Chondrocyte (in vitro differentiated cells): ENCODE measurements at regions not wholly inside any gene's neighbourhood (a gene's known extent, or its start where the extent isn't known, plus 50 kb on each side); places are given as distances from the start of the nearest gene placed in this dataset.

Experiments
- DNase-seq: peaks from one replicate; pipeline ENCODE4 v3.0.0; 2021; ENCODE audit warnings: mixed read lengths, low spot score
- H3K27ac Mint-ChIP-seq: one replicate; pipeline ENCODE4 v1.8.0; 2021; ENCODE audit warnings: mild to moderate bottlenecking, moderate library complexity, mixed read lengths; ENCODE audit not compliant: unreplicated experiment
- H3K27me3 Mint-ChIP-seq: 2 replicates; pipeline ENCODE4 v1.8.0; 2021; ENCODE audit warnings: low read depth, mixed read lengths
- H3K36me3 Mint-ChIP-seq: 2 replicates; pipeline ENCODE4 v1.8.0; 2021; ENCODE audit warnings: low read depth, mixed read lengths
- H3K4me1 Mint-ChIP-seq: 2 replicates; pipeline ENCODE4 v1.8.0; 2021; ENCODE audit warnings: low read depth, mild to moderate bottlenecking, mixed read lengths
- H3K4me3 Mint-ChIP-seq: one replicate; pipeline ENCODE4 v1.8.0; 2021; ENCODE audit warnings: mild to moderate bottlenecking, moderate library complexity, mixed read lengths; ENCODE audit not compliant: unreplicated experiment
- H3K9me3 Mint-ChIP-seq: 2 replicates; pipeline ENCODE4 v1.8.0; 2021; ENCODE audit warnings: low read depth, mixed read lengths
- TF ChIP-seq, protein P1 (sequence below): fragments of 200-600 bp; sonication (generic); IDR thresholded peaks from 2 replicates; pipeline ENCODE4 v1.5.0; 2021; ENCODE audit warnings: antibody characterized with exemption, mild to moderate bottlenecking, moderate library complexity

DNA sequence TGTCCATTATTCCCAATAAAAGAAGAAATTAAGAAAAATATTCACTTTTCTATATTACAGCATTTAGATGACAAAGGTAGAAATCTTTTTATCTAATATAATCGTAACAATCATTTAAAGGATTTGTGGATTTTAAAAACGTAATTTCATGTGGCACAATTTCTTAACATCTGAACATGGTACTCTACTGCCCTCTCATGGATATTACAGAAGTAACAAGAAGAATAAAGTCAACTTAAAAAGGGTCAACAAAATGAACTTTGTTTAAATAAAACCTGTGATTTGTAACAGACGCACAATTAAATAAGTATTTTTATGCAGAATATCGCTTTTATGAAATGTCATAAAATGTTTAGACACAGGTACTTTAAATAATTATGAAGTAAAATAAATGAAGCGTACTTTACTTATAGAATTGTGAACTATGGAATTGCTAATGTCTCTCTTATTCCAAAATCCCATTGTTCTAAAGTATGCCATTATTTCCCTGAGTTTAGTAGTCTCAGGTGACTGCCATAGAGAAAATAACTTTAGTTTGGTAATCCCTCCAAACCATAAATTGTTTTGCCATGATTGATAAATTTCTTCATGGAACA, 366.8 kb upstream of the ZNF385D start:
- Mint-ChIP-seq H3K27ac (no peak overlapping the region), H3K36me3 (peaks cover 2% of the 10 kb centered on the region), H3K4me1 (peaks cover 7% of the 10 kb centered on the region), H3K9me3 (no peaks in the 10 kb centered on the region), H3K4me3 (no peak overlapping the region), H3K27me3 (peaks cover 30% of the 10 kb centered on the region)
- DNase-seq: no peak
- TF ChIP-seq, protein P1, sequence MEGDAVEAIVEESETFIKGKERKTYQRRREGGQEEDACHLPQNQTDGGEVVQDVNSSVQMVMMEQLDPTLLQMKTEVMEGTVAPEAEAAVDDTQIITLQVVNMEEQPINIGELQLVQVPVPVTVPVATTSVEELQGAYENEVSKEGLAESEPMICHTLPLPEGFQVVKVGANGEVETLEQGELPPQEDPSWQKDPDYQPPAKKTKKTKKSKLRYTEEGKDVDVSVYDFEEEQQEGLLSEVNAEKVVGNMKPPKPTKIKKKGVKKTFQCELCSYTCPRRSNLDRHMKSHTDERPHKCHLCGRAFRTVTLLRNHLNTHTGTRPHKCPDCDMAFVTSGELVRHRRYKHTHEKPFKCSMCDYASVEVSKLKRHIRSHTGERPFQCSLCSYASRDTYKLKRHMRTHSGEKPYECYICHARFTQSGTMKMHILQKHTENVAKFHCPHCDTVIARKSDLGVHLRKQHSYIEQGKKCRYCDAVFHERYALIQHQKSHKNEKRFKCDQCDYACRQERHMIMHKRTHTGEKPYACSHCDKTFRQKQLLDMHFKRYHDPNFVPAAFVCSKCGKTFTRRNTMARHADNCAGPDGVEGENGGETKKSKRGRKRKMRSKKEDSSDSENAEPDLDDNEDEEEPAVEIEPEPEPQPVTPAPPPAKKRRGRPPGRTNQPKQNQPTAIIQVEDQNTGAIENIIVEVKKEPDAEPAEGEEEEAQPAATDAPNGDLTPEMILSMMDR: peak; percentile 96

DNA sequence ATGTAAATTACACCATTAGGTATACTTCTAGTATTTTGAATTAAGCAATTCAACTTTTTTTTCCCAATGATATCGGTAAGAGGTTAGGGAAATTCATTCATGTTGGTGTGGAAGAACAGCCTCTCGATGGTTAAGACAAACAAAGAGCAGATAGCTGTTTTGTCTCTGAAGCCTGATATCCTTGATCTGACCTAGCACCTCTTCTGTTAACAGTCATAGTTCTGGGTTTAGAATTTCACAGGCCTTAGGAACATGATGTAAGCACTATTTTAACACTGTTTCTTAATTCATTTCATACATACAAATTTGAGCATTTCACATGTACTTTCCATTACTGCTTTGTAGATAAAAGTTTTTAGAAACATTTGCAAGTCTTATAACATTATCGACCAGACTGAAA, 367.5 kb upstream of the ZNF385D start:
- Mint-ChIP-seq H3K27me3 (peaks cover 29% of the 10 kb centered on the region), H3K4me3 (no peak overlapping the region), H3K4me1 (peaks cover 7% of the 10 kb centered on the region), H3K9me3 (no peaks in the 10 kb centered on the region), H3K27ac (no peak overlapping the region), H3K36me3 (peaks cover 2% of the 10 kb centered on the region)
- DNase-seq: no peak
- TF ChIP-seq, protein P1: no peak

DNA sequence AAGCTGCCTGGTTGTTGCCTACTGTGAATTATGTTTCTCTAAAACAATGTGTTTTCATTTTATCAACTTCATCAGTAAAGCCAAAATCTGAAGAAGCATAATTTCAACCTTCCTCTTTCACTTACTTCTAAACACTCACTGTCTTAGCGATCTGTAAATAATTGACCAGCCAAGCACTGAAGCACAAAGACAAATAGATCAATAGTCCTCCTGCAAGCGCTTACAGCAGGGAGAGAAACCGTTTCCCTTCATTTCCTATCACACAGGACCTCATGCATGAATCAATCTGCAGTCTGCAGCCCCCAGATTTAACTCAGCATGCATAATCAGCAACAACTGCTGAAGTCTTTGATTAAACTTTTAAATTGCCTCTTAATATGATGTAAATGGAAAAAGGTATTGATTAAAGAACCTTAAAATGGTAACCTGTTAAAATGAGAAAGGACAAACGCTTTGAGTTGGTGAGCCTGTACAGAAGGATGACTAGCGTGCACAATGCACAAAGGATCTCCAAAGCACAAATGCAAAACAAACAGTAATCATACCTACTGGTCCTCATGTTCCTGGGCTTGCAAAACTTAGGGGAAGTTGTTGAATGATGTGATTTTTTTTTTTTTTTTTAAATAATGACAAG, 370.2 kb upstream of the ZNF385D start:
- H3K27ac Mint-ChIP-seq: no peak overlapping the region
- peaks cover 3% of the 10 kb centered on the region for H3K4me1 Mint-ChIP-seq
- no peak for DNase-seq
- peaks cover 37% of the 10 kb centered on the region for H3K27me3 Mint-ChIP-seq
- no peak overlapping the region for H3K4me3 Mint-ChIP-seq
- H3K36me3 Mint-ChIP-seq: no peaks in the 10 kb centered on the region
- TF ChIP-seq, protein P1: no peak
- H3K9me3 Mint-ChIP-seq: no peaks in the 10 kb centered on the region

DNA sequence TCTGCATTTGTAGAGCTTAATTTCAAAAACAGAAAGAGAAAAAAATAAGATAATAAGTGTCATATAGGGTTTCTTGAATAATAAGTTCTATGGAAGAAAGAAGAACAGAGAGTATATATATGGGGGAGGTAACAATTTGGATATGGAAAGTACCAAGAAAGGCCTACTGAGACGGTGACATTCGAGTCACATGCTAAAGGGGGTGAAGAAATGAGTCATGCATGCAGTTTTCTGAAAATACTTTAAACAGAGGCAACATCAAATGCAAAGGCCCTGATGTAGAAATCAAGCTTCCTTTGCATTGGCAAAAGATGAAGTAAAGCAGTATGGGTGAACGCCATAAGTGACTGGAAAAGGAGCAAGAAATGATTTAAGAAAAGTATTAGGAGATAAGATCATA, 371.6 kb upstream of the ZNF385D start:
- Mint-ChIP-seq H3K36me3 (no peaks in the 10 kb centered on the region), H3K27me3 (peaks cover 39% of the 10 kb centered on the region), H3K27ac (no peak overlapping the region), H3K9me3 (no peaks in the 10 kb centered on the region), H3K4me3 (no peak overlapping the region), H3K4me1 (no peaks in the 10 kb centered on the region)
- no peak for DNase-seq
- TF ChIP-seq, protein P1: no peak

DNA sequence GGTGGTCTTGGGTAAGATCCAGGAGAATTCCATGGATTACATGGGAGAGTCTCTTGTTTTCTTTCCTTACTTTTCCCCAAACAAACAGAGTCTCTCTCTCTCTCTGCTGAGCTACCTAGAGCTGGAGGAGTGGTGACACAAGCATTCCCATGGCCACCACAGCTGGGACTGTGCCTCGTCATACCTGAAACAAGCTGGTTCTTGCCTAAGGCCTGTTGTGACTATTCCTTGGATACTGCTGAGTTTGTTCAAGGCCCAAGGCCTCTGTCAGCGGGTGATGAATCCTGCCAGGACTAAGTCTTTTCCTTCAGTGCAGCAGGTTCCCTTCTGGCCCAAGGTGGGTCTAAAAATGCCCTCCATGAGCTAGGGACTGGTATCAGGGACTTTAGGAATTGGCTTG, 378.1 kb upstream of the ZNF385D start:
- Mint-ChIP-seq H3K4me1 (no peaks in the 10 kb centered on the region), H3K36me3 (no peaks in the 10 kb centered on the region), H3K4me3 (no peak overlapping the region), H3K9me3 (peaks cover 2% of the 10 kb centered on the region), H3K27ac (no peak overlapping the region), H3K27me3 (peaks cover 25% of the 10 kb centered on the region)
- no peak for DNase-seq
- TF ChIP-seq, protein P1: no peak
